HL-60 (cell line): ENCODE measurements at regions not wholly inside any gene's neighbourhood (a gene's known extent, or its start where the extent isn't known, plus 50 kb on each side); places are given as distances from the start of the nearest gene placed in this dataset.

Experiments
- DNase-seq, 2 experiments: peaks; one replicate each; pipeline ENCODE4 v3.0.0-alpha.2; 2010 to 2020; ENCODE audit warnings: low read depth in 1 of 2, low spot score in 1 of 2
- H3K27ac ChIP-seq: fragments of 250-450 bp; sonication (Bioruptor Pico); replicated peaks from 2 replicates; pipeline ENCODE4 v1.5.1; 2020; ENCODE audit warnings: mild to moderate bottlenecking, moderate library complexity
- H3K27me3 ChIP-seq: fragments of 250-450 bp; sonication (Bioruptor Pico); 2 replicates; pipeline ENCODE4 v1.5.1; 2021; ENCODE audit warnings: mild to moderate bottlenecking, moderate library complexity; ENCODE audit not compliant: insufficient read depth, poor library complexity, severe bottlenecking
- H3K4me3 ChIP-seq: replicated peaks from 2 replicates; pipeline ENCODE4 v1.5.1; 2011; ENCODE audit warnings: mild to moderate bottlenecking, control low read depth, low read length; ENCODE audit not compliant: insufficient read depth
- GABPA ChIP-seq: IDR thresholded peaks from 2 replicates; pipeline ENCODE4 v1.6.1; 2012; ENCODE audit warnings: low read depth
- POLR2AphosphoS5 ChIP-seq: IDR thresholded peaks from 2 replicates; pipeline ENCODE4 v1.6.1; 2012; ENCODE audit warnings: low read depth
- REST ChIP-seq: IDR thresholded peaks from 2 replicates; pipeline ENCODE4 v1.6.1; 2012; ENCODE audit warnings: low read depth; ENCODE audit not compliant: insufficient replicate concordance
- SPI1 ChIP-seq: IDR thresholded peaks from 2 replicates; pipeline ENCODE4 v1.6.1; 2012; ENCODE audit warnings: low read depth, mild to moderate bottlenecking, borderline replicate concordance
- TF ChIP-seq, protein P1 (sequence below): IDR thresholded peaks from one replicate; pipeline ENCODE4 v1.5.1; 2011; ENCODE audit warnings: low read length, control low read depth, inconsistent platforms; ENCODE audit not compliant: insufficient read depth

DNA sequence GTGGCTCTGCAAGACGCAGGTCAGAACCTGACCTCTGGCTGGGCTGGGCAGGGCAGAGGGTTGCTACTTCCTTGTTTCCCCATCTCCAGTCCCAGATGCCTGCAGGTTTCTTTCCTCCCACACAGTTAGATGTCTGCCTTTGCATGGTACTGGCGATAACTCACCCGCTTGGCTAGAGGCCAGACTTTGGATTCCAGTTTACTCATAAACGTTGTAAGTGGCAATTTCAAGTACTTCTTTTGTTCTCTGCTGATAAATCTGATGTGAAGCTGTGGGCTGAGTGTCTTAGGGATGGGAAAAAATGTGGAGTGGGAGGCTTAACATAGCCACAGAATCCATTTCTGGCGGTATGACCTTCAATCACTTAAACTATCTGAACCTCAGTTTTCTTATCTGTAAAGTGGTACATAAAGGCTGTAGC is 194.2 kb downstream of the EBLN2 start:
- Histone ChIP-seq H3K4me3 (no peak overlapping the region), H3K27ac (no peak overlapping the region), H3K27me3 (peaks cover 5% of the 10 kb centered on the region)
- DNase-seq = no peak
- TF ChIP-seq REST (no peak), POLR2AphosphoS5 (no peak), GABPA (no peak), SPI1 (no peak)
- TF ChIP-seq, protein P1, sequence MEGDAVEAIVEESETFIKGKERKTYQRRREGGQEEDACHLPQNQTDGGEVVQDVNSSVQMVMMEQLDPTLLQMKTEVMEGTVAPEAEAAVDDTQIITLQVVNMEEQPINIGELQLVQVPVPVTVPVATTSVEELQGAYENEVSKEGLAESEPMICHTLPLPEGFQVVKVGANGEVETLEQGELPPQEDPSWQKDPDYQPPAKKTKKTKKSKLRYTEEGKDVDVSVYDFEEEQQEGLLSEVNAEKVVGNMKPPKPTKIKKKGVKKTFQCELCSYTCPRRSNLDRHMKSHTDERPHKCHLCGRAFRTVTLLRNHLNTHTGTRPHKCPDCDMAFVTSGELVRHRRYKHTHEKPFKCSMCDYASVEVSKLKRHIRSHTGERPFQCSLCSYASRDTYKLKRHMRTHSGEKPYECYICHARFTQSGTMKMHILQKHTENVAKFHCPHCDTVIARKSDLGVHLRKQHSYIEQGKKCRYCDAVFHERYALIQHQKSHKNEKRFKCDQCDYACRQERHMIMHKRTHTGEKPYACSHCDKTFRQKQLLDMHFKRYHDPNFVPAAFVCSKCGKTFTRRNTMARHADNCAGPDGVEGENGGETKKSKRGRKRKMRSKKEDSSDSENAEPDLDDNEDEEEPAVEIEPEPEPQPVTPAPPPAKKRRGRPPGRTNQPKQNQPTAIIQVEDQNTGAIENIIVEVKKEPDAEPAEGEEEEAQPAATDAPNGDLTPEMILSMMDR = no peak

DNA sequence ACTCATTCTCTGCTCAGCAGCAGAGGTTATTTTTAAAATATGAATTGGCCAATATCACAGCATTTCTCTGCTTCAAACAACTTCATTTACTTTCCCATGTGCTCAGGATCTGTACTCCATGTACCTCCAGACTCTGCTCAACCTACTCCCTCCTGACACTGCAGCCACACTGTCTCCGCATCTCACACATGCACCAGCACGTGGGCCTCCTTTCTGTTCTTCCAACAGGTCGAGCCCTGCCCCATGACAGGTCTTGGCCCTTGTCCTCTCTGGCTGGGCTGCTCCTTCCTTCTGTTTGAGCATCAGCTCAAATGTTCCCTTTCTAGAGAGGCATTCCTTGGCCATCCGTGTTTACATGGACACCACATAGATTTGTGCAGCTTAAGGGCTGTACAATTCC is 195.7 kb downstream of the EBLN2 start:
- Histone ChIP-seq H3K27ac (no peak overlapping the region), H3K27me3 (peaks cover 5% of the 10 kb centered on the region), H3K4me3 (no peak overlapping the region)
- DNase-seq = no peak
- TF ChIP-seq GABPA (no peak), SPI1 (no peak), REST (no peak), POLR2AphosphoS5 (no peak)
- TF ChIP-seq, protein P1 = no peak

DNA sequence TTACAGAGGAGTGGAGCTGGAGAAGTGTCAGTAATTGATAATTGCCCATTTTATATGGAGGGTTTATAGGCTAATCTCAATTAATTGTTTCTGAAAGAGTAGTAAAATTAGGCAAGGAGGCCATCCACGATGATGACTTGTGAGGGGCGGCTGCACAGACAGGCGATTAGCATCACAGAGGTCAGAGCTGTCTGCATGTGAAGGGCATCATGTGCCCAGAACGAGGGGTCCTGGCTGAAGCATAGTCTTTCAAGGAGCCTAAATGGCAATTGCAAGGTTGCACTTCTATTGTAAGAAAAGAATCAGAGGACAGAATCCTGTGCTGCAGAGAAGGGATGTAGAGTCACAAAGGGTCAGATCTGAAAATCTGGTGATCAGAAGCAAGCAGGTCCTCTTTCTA is 196.6 kb downstream of the EBLN2 start:
- no peak for DNase-seq
- TF ChIP-seq REST (no peak), POLR2AphosphoS5 (no peak), SPI1 (no peak), GABPA (no peak)
- TF ChIP-seq, protein P1 = no peak

More for the DNA sequence above, 196.6 kb downstream of the EBLN2 start:
- Histone ChIP-seq H3K27me3 (peaks cover 5% of the 10 kb centered on the region), H3K27ac (no peak overlapping the region), H3K4me3 (no peak overlapping the region)
